IgD-negative memory B cell (primary cell): ENCODE measurements at regions not wholly inside any gene's neighbourhood (a gene's known extent, or its start where the extent isn't known, plus 50 kb on each side); places are given as distances from the start of the nearest gene placed in this dataset.

Source experiments
- H3K27ac Mint-ChIP-seq, 3 donors: one replicate each; pipeline ENCODE4 v1.8.0; 2020 to 2022; ENCODE audit warnings: mild to moderate bottlenecking in 3 of 3, mixed read lengths in 3 of 3, moderate library complexity in 1 of 3
- H3K27me3 Mint-ChIP-seq: one replicate; pipeline ENCODE4 v1.8.0; 2021; ENCODE audit warnings: mixed read lengths
- H3K36me3 Mint-ChIP-seq: one replicate; pipeline ENCODE4 v1.8.0; 2020; ENCODE audit warnings: mild to moderate bottlenecking, mixed read lengths
- H3K4me1 Mint-ChIP-seq, 3 donors: one replicate each; pipeline ENCODE4 v1.8.0; 2020 to 2022; ENCODE audit warnings: mixed read lengths in 3 of 3, mild to moderate bottlenecking in 1 of 3
- H3K4me3 Mint-ChIP-seq, 4 donors: one replicate each; pipeline ENCODE4 v1.8.0; 2020 to 2022; ENCODE audit warnings: mild to moderate bottlenecking in 4 of 4, mixed read lengths in 4 of 4, moderate library complexity in 3 of 4
- H3K9me3 Mint-ChIP-seq, 3 donors: one replicate each; pipeline ENCODE4 v1.8.0; 2020 to 2021; ENCODE audit warnings: mixed read lengths in 3 of 3, mild to moderate bottlenecking in 1 of 3

DNA sequence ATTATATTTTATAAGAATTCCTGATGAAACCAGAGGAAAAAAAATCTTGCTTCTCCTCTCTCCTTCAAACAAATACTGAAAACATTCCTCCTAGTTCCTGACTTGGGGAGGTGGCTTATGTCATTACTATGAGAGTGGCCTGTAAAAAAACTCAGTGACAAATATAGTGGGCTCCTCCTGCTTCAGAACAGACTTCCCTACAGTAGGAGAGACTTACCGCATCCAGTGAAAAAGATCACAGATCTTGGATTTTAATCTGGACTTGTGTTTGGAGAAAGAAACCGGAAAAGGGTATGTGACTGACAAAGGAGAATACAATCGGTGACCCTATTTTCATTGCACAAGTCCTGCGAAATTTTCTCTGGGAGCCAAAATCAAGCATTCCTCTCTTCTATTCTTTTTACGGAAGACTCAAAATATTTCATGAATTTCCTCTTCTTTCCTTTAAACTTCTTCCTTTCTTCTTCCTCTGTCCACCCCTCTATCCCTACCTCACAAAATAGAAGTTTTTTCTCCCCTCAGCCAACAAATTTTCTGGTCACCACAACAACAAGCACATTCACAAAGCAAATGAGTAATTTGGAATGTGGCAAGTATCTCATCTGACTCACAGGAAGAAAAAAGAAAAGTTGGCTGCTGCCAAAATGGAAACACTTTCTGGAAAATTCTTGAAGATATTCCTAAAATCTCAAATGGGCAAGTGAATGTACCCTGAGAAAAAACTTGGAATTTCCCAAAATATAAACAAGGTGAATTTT, 185.1 kb upstream of the CDKN3 start:
- Mint-ChIP-seq H3K36me3 (no peaks in the 10 kb centered on the region), H3K27me3 (peaks cover 7% of the 10 kb centered on the region), H3K27ac (no peak overlapping the region), H3K9me3 (peaks cover 0 to 4% (median under 1%) of the 10 kb centered on the region in 3 donors), H3K4me1 (peaks cover 0 to 1% (median 0%) of the 10 kb centered on the region in 3 donors), H3K4me3 (no peak overlapping the region)

DNA sequence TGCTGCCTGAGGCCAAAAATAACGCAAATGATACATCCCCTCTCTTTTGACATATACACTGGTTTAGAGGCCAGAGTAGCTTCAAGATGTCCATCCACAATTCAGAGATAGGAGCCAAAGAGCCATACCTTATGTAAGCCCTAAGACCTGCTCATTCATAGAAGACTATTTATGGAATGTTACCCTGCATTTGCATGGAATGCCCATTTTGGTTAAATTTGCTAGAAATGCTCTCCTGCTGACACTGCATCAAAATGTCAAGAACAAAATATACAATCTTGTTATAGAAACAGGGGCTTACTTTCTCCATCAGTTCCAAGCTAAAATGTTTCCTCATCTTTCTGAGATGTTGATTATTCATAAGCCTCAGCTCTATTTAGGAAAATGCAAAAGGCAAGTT, 183.3 kb upstream of the CDKN3 start:
- Mint-ChIP-seq H3K27me3 (peaks cover 18% of the 10 kb centered on the region), H3K4me1 (peaks cover 0 to 1% (median 0%) of the 10 kb centered on the region in 3 donors), H3K36me3 (no peaks in the 10 kb centered on the region), H3K27ac (no peak overlapping the region), H3K4me3 (no peak overlapping the region), H3K9me3 (peaks cover 0 to 4% (median 2%) of the 10 kb centered on the region in 3 donors)

- Mint-ChIP-seq H3K36me3 (no peaks in the 10 kb centered on the region), H3K27ac (no peak overlapping the region), H3K27me3 (peaks cover 36% of the 10 kb centered on the region), H3K4me3 (no peak overlapping the region), H3K9me3 (peaks cover 0 to 4% (median 2%) of the 10 kb centered on the region in 3 donors), H3K4me1 (peaks cover 3 to 10% (median 4%) of the 10 kb centered on the region in 3 donors)
Observed at GRCh38 chr14:54216827-54217226, 180.0 kb upstream of the CDKN3 start.

- no peak overlapping the region for H3K27ac Mint-ChIP-seq
- peaks cover 3 to 10% (median 4%) of the 10 kb centered on the region in 3 donors for H3K4me1 Mint-ChIP-seq
- no peaks in the 10 kb centered on the region for H3K36me3 Mint-ChIP-seq
- H3K4me3 Mint-ChIP-seq = peak overlapping the region in 2 of 4 donors; percentile 13 to 79
- H3K27me3 Mint-ChIP-seq = peaks cover 50% of the 10 kb centered on the region
- H3K9me3 Mint-ChIP-seq = peaks cover 0 to 2% (median 2%) of the 10 kb centered on the region in 3 donors
Observed at GRCh38 chr14:54219261-54220070, 177.3 kb upstream of the CDKN3 start.

DNA sequence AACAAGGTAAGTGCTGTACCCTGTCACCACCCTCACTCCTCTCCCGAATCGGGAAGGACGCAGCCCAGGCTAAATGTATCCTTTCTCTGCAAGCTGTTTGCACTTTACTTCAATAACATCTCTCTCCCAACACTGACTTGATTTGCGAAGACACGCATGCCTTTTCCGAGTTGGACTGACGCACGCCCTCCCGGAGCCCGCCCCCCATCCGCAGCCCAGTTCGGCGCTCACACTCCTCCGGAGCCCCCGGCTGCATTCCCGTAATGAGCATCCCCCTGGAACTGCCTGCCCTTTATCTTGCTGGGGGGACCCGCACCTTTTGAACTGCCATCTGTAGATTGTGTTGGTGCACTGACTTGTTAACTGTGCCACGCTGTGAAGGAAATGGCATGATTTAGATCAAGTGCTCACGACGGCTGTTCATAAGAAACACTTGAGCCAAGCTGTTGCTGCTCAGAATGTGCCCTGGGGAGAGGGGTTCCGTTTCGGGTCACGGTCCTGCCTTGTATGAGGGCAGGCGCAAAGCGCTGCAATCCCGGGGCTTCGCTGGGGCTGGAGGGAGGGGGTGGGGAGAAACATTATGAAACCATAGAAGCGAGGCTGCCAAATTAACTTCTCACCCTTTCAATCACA, 176.6 kb upstream of the CDKN3 start:
- H3K27me3 Mint-ChIP-seq = peaks cover 50% of the 10 kb centered on the region
- no peaks in the 10 kb centered on the region for H3K36me3 Mint-ChIP-seq
- no peak overlapping the region for H3K27ac Mint-ChIP-seq
- peak overlapping the region in 2 of 4 donors; percentile 79 to 90 for H3K4me3 Mint-ChIP-seq
- H3K4me1 Mint-ChIP-seq = peaks cover 3 to 10% (median 4%) of the 10 kb centered on the region in 3 donors
- H3K9me3 Mint-ChIP-seq = peaks cover 0 to 2% (median 2%) of the 10 kb centered on the region in 3 donors

DNA sequence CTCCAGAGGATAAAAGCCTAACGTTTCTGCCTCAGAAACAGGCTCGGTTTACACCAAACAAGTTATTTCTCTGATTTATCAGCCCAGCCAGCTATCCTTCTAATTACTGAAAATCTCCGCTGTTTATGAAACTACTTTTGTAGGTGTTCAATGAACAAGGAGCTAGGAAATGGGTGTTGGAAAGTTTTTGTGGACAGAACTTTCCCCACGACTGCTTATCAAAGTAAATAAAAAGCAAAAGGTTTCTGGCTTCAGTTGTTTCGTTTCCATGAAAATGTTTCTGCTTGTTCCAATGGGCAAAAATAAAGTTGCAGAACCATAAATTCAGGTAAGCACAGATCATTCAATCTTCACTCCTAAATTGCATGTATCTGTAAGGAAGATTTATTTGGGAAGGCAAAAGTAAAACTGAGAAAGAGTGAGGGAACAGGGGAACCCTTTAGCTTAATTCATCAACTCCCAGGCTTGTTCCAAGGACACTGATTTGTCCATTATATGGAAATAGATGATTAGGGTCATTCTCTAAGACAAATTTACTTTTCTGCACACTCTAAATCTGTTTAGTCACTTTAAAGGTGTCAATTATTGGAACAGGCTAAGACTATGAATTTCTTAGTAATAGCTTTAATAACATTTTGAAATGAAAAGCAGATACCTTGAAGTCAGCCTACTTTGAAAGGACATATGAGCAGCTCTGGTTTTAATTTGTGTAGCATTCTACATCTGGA, 175.9 kb upstream of the CDKN3 start:
- peak overlapping the region in 1 of 3 donors; percentile 74 for H3K27ac Mint-ChIP-seq
- peaks cover 3 to 10% (median 4%) of the 10 kb centered on the region in 3 donors for H3K4me1 Mint-ChIP-seq
- H3K9me3 Mint-ChIP-seq = peaks cover 0 to 2% (median 2%) of the 10 kb centered on the region in 3 donors
- H3K4me3 Mint-ChIP-seq = no peak overlapping the region
- no peaks in the 10 kb centered on the region for H3K36me3 Mint-ChIP-seq
- peaks cover 50% of the 10 kb centered on the region for H3K27me3 Mint-ChIP-seq

DNA sequence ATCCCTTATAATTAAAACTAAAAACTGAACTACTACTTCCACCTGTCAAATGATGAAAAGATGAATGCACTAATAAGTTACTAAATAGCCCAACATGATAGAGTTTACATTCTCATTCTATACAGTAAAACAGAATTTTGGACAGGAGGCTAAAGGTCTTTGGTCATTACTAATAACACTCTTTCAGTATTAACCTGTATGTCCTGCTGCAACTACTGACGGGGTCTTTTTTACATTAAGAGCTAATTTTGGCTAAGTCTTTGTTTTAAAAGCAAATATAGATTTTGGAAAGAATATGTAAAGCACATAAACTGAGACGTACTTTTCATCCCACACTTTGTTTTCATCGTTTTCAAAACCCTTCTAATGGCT, 175.4 kb upstream of the CDKN3 start:
- H3K9me3 Mint-ChIP-seq = peaks cover 0 to 2% (median 2%) of the 10 kb centered on the region in 3 donors
- H3K36me3 Mint-ChIP-seq = no peaks in the 10 kb centered on the region
- peaks cover 3 to 10% (median 4%) of the 10 kb centered on the region in 3 donors for H3K4me1 Mint-ChIP-seq
- H3K4me3 Mint-ChIP-seq = no peak overlapping the region
- peaks cover 50% of the 10 kb centered on the region for H3K27me3 Mint-ChIP-seq
- H3K27ac Mint-ChIP-seq = no peak overlapping the region

DNA sequence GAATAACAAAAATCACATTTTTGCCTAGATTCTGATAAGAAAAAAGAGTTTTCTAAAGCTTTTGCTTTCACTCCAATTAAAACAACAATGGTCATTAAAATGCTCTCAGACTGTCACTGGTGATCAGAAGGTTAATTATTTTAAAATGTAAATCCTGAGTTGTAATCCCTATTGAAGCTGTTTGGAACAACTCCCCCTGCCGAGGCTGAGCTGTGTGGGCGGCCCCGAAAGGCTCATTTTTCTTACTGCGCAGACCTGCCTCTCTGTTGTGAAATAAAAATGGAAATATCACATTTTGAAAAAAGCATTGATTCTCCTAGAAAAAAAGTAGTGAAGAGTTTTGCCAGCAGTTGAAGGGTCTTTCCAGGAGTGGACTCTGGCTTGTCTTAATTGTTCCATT, 174.8 kb upstream of the CDKN3 start:
- Mint-ChIP-seq H3K27ac (no peak overlapping the region), H3K9me3 (peaks cover 0 to 2% (median 0%) of the 10 kb centered on the region in 3 donors), H3K4me3 (no peak overlapping the region), H3K27me3 (peaks cover 47% of the 10 kb centered on the region), H3K36me3 (no peaks in the 10 kb centered on the region), H3K4me1 (peaks cover 3 to 10% (median 4%) of the 10 kb centered on the region in 3 donors)

DNA sequence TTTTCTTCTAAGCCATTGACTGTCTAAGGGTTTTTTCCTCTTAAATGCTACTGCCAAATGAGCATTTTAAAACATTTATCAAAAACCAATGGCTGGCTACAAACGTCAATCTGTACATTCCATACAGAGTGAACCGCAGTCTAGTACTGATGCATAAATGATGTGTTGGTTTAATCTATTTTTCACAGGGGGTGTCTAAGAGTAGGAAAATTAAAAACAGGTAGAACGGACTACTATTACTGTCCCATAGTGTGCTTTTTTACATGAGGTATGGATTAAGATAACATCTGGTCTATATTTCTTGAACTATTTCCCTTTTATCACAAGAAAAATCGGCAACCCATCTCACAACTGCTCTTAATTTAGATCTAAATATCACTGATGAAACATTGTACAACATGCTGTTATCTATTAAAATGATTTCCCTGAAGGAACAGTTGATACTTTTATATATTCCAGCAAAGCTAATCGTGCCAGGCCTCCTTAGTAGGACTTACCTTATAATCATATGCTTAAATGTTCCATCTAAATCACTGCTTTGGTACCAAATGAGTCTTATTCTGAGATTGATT, 172.9 kb upstream of the CDKN3 start:
- Mint-ChIP-seq H3K36me3 (no peaks in the 10 kb centered on the region), H3K27me3 (peaks cover 39% of the 10 kb centered on the region), H3K4me1 (peaks cover 3 to 10% (median 4%) of the 10 kb centered on the region in 3 donors), H3K4me3 (no peak overlapping the region), H3K9me3 (peaks cover 0 to 3% (median 0%) of the 10 kb centered on the region in 3 donors), H3K27ac (no peak overlapping the region)

DNA sequence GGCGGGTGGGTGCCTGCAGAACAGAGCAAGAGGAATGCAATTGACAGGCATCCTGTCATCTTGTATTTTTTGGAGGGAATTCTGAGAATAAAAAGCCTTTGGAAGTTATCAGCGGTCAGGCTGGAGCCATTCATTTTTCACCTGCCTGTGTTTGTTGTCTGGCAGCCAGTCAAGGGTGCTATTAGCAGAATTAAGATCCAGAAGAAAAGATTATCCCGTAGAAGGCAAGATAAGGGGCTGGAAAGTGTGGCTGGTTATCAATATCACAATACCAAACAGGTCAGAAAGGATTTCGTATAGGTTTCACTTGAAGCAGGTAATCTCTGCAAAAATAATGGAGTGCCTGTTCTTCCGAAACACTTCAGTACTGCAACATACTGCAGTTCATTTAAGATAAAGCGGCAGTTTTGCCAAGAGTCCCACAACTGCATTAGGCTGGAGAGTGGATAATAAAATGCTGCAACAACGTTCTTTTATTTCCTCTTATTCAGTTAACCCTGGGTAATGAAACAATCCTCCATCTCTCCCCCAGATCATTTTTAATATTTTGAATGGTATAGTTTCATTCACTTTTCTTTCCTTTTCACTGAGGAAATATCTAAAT, 171.2 kb upstream of the CDKN3 start:
- Mint-ChIP-seq H3K9me3 (peaks cover 0 to 3% (median 0%) of the 10 kb centered on the region in 3 donors), H3K4me1 (peaks cover 0 to 3% (median 0%) of the 10 kb centered on the region in 3 donors), H3K36me3 (no peaks in the 10 kb centered on the region), H3K4me3 (no peak overlapping the region), H3K27ac (no peak overlapping the region), H3K27me3 (peaks cover 23% of the 10 kb centered on the region)

GRCh38 chr14:54226103-54226502, 170.7 kb upstream of the CDKN3 start:
- H3K27ac Mint-ChIP-seq = no peak overlapping the region
- H3K36me3 Mint-ChIP-seq = no peaks in the 10 kb centered on the region
- peaks cover 20% of the 10 kb centered on the region for H3K27me3 Mint-ChIP-seq

GRCh38 chr14:54226558-54226957, 170.2 kb upstream of the CDKN3 start:
- H3K27ac Mint-ChIP-seq = no peak overlapping the region
- H3K4me1 Mint-ChIP-seq = no peaks in the 10 kb centered on the region
- H3K9me3 Mint-ChIP-seq = peaks cover 0 to 3% (median 0%) of the 10 kb centered on the region in 3 donors
- no peak overlapping the region for H3K4me3 Mint-ChIP-seq
- H3K27me3 Mint-ChIP-seq = peaks cover 17% of the 10 kb centered on the region
- H3K36me3 Mint-ChIP-seq = no peaks in the 10 kb centered on the region

More at GRCh38 chr14:54226103-54226502, 170.7 kb upstream of the CDKN3 start:
- no peaks in the 10 kb centered on the region for H3K4me1 Mint-ChIP-seq
- peaks cover 0 to 3% (median 0%) of the 10 kb centered on the region in 3 donors for H3K9me3 Mint-ChIP-seq
- H3K4me3 Mint-ChIP-seq = no peak overlapping the region

DNA sequence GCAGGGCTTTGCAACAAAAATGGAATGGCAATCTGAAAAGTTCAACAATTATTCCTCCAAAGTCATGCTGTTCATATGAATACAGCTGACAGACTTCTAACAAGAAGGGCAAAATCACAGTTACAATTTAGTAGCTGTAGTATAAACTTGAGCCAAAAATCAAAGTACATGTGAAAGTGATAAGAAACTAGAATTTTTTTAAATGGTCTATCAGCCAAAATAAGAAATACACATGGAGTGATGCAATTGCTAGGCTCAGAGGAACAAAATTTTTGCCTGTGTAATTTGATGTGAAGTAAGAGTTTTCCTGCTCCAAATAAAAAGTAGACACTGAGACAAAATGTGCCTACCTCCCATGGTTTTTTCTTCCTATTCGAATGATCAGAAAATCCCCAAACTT, 167.7 kb upstream of the CDKN3 start:
- H3K27me3 Mint-ChIP-seq = no peaks in the 10 kb centered on the region
- no peaks in the 10 kb centered on the region for H3K4me1 Mint-ChIP-seq
- H3K9me3 Mint-ChIP-seq = peaks cover 0 to 2% (median 0%) of the 10 kb centered on the region in 3 donors
- H3K4me3 Mint-ChIP-seq = no peak overlapping the region
- H3K27ac Mint-ChIP-seq = no peak overlapping the region
- peaks cover 2% of the 10 kb centered on the region for H3K36me3 Mint-ChIP-seq

DNA sequence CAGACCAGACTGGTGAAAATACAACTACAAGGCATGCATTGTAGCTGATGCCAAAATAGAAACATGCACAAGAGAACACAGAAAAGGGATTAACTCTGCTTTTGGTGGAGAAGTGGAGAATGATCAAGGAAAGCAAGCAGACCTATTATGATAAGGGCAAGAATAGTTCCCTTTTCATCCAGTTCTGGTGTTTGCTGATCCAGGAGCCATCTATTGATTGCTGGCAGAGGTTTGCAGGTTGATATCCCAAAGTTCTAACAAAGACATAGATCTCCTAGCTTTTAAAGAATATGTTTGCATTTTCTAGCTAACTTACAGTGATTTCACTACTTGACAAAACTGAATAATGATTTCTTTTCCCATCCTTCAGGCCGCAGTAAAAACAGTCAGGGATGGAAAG, 166.2 kb upstream of the CDKN3 start:
- H3K4me1 Mint-ChIP-seq = no peaks in the 10 kb centered on the region
- H3K27ac Mint-ChIP-seq = no peak overlapping the region
- H3K4me3 Mint-ChIP-seq = no peak overlapping the region
- peaks cover 2% of the 10 kb centered on the region for H3K36me3 Mint-ChIP-seq
- no peaks in the 10 kb centered on the region for H3K27me3 Mint-ChIP-seq
- peaks cover 0 to 2% (median 0%) of the 10 kb centered on the region in 3 donors for H3K9me3 Mint-ChIP-seq
